HG03108 (cell line): ENCODE measurements at regions not wholly inside any gene's neighbourhood (a gene's known extent, or its start where the extent isn't known, plus 50 kb on each side); places are given as distances from the start of the nearest gene placed in this dataset.

ENCODE experiments used
- ATAC-seq: cut with Tn5 transposase; IDR thresholded peaks from one replicate; pipeline ENCODE4 v1.9.1; 2021; ENCODE audit warnings: moderate library complexity; ENCODE audit not compliant: unreplicated experiment

DNA sequence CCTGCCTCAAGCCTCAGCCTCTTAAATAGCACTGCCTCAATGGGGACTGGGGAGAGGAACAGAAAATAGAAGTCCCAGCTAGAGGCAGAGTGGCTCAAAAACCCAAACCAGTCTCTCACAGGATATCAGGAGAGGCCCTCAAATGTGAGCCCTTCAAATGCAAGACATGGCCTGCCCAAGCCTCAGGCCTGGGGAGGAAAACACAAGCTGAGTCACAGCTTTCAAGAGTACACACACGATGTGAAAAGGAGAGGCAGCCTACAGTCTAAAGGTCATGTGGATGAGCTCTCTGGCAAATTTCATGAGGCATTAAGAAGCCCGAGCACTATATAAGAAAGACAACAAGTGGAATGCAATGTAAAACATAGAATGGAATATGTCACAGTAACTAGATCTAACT is 316.6 kb upstream of the MEX3C start:
- no peak for ATAC-seq

DNA sequence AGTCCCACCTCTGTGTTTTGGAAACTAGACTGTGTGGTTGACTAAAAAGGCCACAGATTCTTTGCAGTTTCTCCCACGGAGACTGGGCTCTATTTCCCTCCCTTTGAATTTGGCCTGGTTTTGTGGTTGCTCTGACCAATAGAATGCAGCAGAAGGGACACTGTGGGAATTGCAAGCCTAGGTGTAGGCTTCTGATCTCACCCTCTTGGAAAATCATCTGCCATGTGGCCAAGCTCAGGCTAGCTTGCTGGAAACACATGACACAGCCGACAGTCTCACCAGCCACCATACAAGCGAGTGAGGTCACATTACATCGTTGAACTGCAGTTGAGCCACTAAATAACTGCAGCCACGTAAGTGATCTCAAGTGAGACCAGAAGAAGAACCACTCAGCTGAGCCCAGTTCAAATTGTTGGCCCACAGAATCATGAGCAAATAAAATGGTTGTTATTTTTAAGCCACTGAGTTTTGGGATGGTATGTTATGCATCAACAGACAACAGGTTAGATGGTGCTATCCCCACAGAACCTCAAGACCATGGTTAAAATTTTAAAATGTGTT is 319.1 kb upstream of the MEX3C start:
- no peak for ATAC-seq

DNA sequence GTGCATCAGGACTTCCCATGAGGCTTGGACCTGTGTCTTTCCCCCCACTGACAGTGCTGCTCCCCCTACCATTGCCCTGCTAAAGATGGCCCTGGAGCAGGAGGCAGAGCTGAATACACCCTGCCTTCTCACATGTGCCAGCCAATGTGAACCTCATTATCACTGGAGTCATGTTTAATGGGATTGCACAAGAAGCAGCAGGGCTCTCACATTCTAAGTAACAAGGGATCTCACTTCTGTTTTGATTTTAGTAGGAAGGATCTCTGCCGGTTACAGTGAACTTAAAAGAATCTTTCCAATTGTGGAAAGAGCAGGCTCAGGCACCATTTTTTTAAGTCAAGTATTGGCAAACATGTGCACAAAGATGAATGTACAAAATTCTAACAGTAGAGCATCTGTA is 322.1 kb upstream of the MEX3C start:
- no peak for ATAC-seq

DNA sequence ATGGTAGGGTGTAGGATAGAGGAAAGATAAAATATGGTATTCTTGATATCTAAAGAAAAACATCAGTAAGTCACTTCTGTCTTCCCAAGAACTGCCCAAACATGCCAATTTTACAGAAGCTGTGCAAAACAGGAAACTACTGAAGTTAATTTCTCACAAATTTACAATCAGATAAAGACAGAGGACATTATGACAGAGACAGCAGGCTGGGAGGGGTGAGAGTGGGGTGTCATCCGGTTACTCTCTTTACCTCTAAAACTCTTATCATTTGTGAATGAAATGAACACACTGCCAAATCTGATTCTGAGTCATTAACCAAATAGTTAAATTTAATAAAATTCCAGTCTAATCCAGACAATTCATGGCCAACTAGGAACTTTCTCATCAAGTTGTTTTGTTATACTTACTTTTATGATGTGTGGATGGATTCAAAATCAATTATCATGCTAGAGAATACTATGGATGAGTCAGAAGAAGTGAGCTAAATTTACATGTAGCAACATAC is 323.2 kb upstream of the MEX3C start:
- no peak for ATAC-seq

DNA sequence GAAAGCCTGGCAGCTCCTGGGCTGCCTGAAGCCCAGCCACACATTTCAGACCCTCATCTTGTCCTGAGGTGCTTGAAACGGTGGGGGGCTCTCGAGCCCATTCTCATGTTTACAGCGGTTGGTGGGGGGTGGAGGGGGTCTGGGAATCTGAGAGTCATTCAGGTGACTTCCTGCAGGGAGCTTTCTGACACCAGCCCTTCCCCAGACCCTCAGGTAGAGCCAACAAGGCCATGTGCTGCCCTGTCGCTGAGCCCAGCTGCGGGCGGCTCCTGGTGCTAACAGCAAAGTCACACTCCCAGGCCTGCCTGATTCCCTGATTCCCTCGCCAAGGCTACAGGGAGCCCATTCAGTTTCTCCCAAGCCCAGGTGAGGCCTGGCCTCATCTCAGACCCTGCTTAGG is 324.9 kb upstream of the MEX3C start:
- ATAC-seq: no peak

DNA sequence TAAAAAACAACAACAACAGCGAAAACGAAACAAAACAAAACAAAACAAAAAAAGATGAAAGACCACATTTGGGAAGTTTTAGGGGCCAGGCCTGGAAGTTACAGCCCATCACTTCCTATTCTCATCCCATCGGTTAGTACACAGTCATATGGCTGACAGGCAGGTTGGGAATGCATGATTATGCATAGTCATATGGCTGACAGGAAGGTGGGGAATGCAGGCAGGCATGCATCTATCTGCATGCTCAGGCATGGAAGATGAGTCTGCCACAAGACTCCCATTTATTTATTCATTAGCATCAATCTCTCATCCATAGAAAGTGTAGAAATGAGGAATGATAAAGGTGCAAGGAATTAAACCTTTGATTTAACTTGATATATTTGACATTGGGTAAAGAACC is 325.3 kb upstream of the MEX3C start:
- no peak for ATAC-seq

DNA sequence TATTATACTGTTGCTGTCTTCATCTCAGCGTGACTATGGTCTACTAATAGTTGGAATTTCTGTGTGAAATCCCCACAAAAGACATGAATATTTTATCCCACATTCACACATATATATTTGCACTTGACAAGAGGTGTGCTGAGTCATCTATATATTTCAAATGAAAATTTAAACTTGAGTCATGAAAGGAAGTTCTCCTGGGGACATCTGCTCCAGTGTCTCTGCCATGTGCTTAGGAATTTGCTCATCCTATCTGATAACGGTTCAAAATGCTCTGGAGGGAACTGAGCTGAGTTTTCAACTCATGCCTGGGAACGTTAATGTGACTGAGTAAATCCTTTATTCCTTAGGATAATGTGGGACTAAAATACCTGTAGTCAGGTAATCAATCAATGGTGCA is 326.2 kb upstream of the MEX3C start:
- ATAC-seq: no peak

DNA sequence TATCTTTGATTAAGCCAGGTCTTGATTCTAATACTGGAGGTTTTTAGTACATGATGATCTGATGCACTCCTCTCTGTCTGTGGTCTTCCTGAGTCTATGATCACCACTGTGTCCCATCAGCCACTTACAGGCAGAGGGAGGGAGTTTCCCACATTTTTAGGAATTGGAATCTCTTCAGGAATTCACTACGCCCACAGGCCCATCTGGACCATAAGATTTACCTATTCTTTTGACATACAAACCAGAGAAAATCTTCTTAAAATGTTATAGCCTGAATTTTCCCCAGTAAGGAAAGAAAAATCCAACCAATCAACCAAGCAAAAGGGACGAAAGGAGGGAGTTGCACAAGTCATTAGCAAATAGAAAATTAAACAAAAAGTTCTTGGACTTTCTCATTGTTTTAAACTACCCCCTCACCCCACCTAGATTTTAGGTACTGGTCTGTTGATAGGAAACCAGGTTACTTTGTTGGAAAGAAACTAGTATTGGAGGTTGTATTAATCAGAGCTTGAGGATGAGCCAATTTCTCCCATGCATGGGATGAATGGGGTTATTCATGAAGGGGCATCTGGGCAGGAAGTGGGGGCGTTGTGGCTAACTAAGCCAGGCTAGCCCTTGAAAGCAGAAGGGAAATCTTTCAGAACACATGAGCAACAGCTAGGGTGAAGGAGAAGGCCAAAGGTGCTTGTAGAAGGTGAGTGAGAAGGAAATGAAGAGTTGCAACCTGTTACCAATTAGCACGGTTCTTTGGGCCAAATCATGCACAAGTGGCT is 328.2 kb upstream of the MEX3C start:
- ATAC-seq: no peak

DNA sequence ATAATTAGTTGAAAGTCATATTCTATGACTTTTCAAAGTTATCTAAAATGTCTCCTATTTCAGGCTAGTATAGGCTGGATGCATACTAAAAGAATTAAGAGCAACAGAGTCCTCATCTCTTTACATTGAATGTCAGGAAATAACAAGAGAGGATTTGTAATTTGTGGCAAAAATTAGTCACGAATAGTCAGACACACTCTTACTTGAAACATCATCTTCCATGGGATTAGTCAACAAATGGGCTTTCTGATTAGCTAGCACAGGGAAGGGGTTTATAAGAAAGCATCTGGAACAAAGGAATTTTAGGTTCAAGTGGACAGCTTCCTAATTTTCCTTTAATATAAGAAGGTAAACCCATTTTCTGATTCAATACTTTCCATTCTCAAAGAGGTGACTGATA is 330.3 kb upstream of the MEX3C start:
- ATAC-seq: no peak

DNA sequence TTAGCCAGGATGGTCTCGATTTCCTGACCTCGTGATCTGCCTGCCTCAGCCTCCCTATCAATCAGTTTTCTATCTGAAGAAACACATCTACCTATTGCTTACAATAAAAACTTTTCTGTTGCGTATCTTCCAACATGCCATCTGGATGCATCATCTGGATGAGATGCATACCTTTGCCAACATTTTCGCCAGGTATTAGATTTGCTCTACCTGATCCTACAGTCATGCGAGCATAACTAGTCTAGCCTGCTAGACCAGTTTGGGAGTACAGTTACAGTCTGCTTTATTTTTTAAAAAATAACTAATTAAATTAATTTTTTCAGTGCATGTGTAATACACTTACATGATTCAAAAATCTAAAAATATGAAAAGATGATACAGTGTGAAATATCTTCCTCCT is 334.0 kb upstream of the MEX3C start:
- ATAC-seq: no peak

DNA sequence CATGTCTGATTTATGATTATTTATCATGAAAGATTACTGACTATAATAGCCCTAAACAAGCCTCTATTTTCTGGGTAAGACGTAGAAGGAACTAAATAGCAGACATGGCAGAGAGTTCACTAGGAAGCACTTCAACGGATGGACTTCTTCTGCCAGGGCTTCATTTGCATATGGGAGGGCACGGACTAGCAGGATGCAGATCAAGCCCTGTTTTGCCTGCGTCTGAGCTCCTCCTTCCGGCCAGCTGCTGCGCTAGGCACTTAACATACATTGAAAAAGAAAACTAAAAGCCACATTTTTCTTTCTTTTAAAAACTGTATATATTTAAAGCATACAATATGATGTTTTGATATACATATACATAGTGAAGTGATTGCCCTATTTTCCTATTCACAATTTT is 340.0 kb upstream of the MEX3C start:
- ATAC-seq: peak; percentile 67

DNA sequence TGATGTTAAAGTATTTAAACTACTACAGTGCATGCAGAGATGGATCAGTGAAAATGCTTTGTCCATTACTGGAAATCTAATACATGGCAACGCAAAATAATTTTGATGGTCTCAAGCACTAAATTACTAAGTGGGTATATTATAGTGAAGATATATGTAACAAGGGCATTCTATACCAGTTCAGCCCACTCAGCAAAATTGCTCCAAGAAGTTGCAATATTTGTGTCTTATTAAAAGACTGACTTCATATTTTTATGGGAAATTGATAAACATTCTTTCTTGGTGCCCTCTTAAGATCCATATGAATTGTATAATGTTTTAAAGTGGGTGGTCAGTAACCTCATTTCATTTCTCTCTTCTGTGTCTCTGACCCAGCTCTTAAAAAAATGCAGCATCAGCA is 343.1 kb upstream of the MEX3C start:
- no peak for ATAC-seq

DNA sequence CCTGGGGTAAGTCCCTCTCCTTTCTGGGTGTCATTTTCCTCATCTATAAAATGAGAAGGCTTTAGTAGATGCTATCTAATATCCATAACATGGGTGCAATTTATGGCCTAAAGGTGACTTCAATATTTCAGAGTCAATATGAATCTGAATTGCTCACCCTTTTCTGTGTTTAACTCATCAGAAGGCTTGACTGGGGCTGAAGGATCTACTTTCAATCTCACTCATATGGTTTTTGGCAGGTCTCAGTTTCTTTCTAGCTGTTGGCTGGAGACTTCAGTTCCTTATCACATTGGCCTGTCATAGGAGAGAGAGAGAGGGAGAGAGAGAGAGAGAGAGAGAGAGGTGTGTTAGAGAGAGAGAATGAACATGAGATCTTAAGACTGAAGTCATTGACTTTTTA is 343.7 kb upstream of the MEX3C start:
- ATAC-seq: no peak

DNA sequence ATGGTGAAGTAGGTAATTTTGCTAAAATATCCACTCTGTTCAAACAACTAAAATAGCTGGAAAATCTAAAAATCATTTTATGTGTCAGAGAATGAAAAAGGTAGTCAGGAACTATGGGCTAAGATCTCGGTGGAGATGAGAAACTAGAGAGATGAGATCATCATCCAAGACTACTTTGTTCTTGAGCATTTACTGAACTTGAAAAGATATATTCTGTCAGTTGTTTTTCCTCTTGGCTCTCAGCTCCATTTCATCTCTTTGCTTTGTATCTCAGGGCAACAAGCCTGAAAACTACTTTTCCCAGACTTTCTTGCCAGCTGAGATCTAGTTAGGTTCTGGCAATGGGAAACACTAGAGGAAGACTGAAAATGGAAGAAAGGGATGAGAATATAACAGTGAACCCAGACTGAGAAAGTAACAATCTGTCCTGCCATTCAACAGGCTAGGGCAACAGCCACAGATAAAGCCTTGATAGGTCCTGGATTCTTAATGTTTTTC is 346.2 kb upstream of the MEX3C start:
- no peak for ATAC-seq

DNA sequence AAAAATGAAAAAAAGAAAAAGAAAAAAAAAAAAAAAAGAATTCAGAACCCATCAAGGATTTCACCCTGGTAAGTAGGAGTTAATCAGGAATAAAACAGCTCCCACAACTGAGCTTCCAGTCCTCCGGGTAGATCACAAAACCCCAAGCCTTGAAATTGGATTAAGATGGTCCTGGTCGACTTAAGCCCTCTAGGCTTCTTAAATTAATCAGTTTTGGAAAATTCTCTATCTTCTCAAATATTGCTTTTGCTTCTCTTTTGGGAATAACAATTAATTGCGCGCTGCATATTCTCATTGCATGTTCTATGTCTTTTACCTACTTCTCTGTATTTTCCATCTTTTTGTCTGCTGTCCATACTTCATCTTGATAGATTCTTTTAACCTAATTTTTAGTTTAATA is 348.0 kb upstream of the MEX3C start:
- ATAC-seq: no peak

DNA sequence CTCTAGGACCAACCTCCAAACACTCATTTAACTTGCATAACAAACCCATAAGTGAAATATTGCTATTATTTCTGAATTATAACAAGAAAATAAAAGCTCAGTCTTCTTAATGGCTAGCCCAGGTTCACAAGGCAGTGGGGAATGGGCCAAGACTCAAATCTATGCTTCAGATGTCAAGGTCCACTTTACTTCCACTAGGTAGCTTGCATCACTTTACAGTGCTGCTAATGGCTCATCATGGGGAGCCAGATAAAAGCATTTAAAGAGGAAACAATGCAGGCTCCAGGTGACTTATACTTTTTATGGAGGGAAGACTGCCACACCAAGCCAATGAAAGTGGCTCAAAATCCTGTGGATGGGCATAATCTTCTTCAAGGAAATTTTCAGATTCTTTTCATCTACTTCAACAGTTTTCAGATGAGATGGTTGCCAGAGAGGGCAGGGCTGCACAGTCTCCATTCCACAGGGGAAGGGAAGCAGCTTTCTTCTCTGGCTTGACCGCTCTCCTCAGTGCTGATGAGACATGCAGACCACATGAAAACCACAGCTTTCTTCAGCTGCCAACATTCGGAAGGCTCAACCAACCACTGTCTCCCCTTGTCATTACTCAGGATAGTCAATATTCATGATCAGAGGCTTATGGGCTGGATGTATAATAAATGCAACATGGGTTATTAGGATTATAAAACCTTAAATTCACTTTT is 361.9 kb upstream of the MEX3C start:
- ATAC-seq: no peak

DNA sequence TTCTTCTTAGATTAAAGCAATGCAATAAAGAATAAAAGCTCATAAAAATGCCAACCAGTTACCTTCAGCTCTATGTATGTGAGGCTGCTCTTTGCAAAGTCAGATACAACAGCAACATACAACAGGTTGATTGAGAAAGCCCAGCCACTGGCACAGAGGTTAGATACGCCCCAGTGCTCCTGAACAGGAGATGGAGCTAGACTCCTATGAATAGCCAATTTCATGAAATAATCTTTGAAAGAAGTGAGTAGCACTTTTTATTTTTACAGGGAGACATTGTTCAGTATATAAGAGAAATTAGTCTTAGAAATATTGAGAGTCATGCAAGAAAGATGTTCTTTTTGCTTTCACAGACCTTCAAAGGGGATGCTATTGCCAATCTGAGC is 362.4 kb upstream of the MEX3C start:
- no peak for ATAC-seq

DNA sequence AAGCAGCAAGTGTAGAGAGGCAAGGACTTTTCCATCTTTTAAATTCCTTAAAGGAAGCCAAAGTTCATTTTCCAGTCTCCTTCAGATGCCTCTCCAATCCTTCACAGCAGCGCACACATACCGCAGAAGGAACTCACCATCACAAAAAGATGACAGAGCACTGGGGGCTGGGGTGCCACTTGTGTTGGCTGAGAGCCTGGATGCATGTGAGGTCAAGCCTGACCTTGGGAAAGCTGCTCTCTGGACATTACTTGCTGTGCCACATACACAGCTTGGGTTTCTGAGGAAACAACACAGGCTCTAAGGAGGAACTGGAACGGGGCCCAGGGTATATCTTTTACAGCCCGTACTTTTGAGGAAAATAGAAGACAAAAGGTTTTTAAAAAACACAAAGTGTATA is 364.3 kb upstream of the MEX3C start:
- no peak for ATAC-seq

DNA sequence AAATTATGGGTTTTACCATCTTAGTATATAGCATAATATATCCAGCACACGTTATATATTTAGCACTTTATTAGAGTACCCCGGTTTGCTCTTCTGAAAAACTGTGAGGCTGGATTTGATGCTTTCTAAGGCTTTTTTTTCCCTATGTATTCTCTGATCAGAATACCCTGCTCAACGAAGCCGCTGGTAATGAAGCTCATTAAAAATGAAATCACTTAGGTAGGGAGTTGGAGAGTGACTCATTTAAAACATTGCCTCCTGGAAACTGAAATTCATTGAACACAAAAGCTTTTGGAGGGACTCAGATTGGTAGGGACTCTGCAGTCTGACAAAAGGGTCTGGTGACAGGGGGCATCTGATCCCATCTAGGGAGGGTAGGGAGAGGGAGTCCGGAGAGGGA is 365.4 kb upstream of the MEX3C start:
- no peak for ATAC-seq

DNA sequence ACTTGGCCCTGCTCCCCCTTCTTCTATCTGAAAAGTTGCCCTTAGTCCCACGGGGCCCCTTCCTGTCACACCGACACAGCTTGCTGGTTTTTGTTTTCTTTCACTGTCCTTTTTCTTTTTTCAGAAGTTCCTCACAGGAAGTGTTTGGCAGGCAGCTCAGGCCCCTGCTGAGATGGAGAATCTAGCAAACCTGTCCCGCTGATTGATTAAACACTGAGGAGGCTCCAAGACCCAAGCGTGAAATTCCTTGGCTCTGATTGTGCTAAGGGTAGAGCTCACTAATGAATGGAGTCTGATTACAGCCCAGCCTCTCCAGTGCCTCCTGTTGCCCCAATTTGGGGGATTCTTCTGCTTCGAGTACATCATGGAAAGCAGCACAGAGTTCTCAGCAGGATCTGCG is 365.9 kb upstream of the MEX3C start:
- ATAC-seq: no peak

DNA sequence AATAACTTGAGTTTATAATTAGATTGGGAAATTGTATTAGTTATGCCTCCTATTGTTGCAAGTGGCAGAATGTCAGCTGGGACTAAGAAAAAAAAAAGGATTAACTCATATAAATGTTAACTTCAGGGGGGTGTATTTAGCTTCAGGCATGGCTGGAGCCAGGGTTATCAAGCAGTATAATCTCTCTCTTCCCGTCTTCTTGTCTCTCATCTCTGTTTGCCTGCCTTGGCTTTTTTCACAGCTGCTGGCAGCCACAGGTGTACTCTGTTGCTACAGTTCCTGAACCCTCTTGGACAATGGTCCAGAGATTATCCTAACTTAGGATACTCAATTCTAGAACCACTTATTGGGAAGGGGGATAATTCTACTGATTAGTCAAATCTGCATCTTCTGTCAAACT is 370.7 kb upstream of the MEX3C start:
- ATAC-seq: no peak

DNA sequence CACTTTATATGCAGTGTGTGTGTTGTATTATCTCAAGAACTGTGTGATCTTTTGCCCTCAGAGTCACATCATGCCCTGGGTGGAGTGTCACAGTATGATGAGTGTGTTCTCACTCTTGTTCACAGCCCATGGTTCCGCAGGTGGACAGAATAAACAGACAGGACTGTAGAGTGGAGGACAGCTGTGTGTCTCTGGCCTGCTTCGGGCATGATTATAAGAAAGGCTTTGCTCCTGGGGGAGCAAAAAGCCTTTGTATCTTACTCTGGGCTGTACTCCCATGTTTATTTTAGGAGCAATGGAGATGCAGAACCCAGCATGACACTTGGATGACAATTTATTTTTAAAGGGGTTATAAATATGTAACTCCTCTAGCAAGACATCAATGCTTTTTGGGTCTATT is 371.7 kb upstream of the MEX3C start:
- no peak for ATAC-seq
